ENCODE measurements at regions not wholly inside any gene's neighbourhood (a gene's known extent, or its start where the extent isn't known, plus 50 kb on each side); places are given as distances from the start of the nearest gene placed in this dataset.

DNA sequence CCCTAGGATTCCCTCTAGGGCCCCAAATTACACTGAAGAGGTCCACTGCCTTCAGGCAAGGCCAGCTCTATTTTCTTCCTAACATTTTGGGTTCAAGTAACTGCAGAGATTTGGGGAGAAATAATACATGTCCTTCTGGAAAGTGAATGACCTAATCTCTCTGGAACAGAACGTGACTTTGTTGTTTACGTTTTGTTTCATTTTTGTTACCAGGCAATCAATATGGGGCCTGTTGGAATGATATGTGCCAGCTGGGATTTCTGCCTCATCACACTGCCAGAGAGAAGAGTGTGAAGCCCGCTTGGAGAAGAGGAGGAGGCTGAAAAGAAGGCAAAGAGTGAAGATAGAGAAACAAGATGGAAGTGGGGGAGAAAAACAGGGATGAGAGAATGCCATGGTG, 116.7 kb downstream of the FASLG start:
- peak overlapping the region in 1 of 5 donors; percentile 32 for H3K27ac ChIP-seq
- H3K4me1 ChIP-seq, result no peaks in the 10 kb centered on the region
- no peaks in the 10 kb centered on the region for H3K9me3 ChIP-seq
- peak in 1 of 2 donors; percentile 6 for DNase-seq
- TF ChIP-seq EP300 (IDR thresholded peaks at IDR 0.05), result no peak
- TF ChIP-seq, protein P1, sequence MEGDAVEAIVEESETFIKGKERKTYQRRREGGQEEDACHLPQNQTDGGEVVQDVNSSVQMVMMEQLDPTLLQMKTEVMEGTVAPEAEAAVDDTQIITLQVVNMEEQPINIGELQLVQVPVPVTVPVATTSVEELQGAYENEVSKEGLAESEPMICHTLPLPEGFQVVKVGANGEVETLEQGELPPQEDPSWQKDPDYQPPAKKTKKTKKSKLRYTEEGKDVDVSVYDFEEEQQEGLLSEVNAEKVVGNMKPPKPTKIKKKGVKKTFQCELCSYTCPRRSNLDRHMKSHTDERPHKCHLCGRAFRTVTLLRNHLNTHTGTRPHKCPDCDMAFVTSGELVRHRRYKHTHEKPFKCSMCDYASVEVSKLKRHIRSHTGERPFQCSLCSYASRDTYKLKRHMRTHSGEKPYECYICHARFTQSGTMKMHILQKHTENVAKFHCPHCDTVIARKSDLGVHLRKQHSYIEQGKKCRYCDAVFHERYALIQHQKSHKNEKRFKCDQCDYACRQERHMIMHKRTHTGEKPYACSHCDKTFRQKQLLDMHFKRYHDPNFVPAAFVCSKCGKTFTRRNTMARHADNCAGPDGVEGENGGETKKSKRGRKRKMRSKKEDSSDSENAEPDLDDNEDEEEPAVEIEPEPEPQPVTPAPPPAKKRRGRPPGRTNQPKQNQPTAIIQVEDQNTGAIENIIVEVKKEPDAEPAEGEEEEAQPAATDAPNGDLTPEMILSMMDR (IDR thresholded peaks at IDR 0.05), result no peak
- TF ChIP-seq POLR2AphosphoS5 (IDR thresholded peaks at IDR 0.05), result no peak
- TF ChIP-seq POLR2A (IDR thresholded peaks at IDR 0.05), result no peak
- H3K27me3 ChIP-seq, result no peaks in the 10 kb centered on the region
- intact Hi-C loops (cut with DNase I; ENCODE audit: low total_unique reads), result no loop called here
- no peaks in the 10 kb centered on the region for H3K36me3 ChIP-seq
- WGBS, 5 donors, result 42 to 67% (median 64%) methylated on average over 3 of the region's 3 CpGs
- H3K4me3 ChIP-seq, result no peak overlapping the region

GRCh38 chr1:172776071-172776470, 117.2 kb downstream of the FASLG start:
- WGBS, 5 donors, result 69 to 83% (median 74%) methylated on average over 6 of the region's 6 CpGs
- no peak for TF ChIP-seq POLR2A (IDR thresholded peaks at IDR 0.05)
- TF ChIP-seq, protein P1 (IDR thresholded peaks at IDR 0.05), result no peak
- no peak for TF ChIP-seq EP300 (IDR thresholded peaks at IDR 0.05)
- no peak for TF ChIP-seq POLR2AphosphoS5 (IDR thresholded peaks at IDR 0.05)
- DNase-seq, result no peak
- Histone ChIP-seq H3K9me3 (no peaks in the 10 kb centered on the region), H3K4me3 (no peak overlapping the region), H3K4me1 (no peaks in the 10 kb centered on the region), H3K27ac (peak overlapping the region in 1 of 5 donors; percentile 32), H3K27me3 (no peaks in the 10 kb centered on the region), H3K36me3 (no peaks in the 10 kb centered on the region)
- intact Hi-C loops (cut with DNase I; ENCODE audit: low total_unique reads), result no loop called here

DNA sequence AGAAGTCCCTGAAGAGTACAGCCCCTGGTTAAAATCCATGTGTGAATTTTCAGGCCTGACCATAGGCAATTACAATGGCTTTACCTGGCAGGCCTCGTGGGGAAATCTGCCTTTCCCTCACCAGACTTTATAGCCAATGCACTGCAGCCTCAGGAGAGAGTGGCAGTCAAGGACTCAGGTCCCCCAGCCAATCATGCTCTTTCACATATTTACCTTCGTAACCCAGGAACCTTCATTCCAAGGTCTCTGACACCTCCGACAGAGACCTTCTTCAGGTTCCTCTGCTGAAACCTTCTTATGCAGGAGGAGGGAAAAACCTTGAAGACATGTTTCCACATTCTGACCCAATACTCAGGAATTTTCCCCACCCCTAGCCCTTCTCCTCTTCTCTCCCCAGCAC, 118.9 kb downstream of the FASLG start:
- intact Hi-C loops (cut with DNase I; ENCODE audit: low total_unique reads), result no loop called here
- 69 to 78% (median 73%) methylated on average over 3 of the region's 3 CpGs for WGBS, 5 donors
- H3K4me1 ChIP-seq, result no peaks in the 10 kb centered on the region
- no peaks in the 10 kb centered on the region for H3K27me3 ChIP-seq
- H3K27ac ChIP-seq, result no peak overlapping the region
- no peaks in the 10 kb centered on the region for H3K36me3 ChIP-seq
- peaks cover 0 to 1% (median 0%) of the 10 kb centered on the region in 4 donors for H3K9me3 ChIP-seq
- TF ChIP-seq EP300 (IDR thresholded peaks at IDR 0.05) (no peak), POLR2A (IDR thresholded peaks at IDR 0.05) (no peak)
- TF ChIP-seq, protein P1 (IDR thresholded peaks at IDR 0.05), result no peak
- no peak for DNase-seq
- H3K4me3 ChIP-seq, result no peak overlapping the region

- TF ChIP-seq POLR2A (IDR thresholded peaks at IDR 0.05) (no peak), EP300 (IDR thresholded peaks at IDR 0.05) (no peak), POLR2AphosphoS5 (IDR thresholded peaks at IDR 0.05) (no peak)
- TF ChIP-seq, protein P1 (IDR thresholded peaks at IDR 0.05), result no peak
- Histone ChIP-seq H3K4me1 (no peaks in the 10 kb centered on the region), H3K27ac (no peak overlapping the region), H3K9me3 (peaks cover 0 to 10% (median 2%) of the 10 kb centered on the region in 4 donors), H3K4me3 (no peak overlapping the region), H3K36me3 (no peaks in the 10 kb centered on the region), H3K27me3 (no peaks in the 10 kb centered on the region)
- intact Hi-C loops (cut with DNase I; ENCODE audit: low total_unique reads), result no loop called here
- 63 to 70% (median 67%) methylated on average over 7 of the region's 7 CpGs for WGBS, 5 donors
- DNase-seq, result no peak
Measured at GRCh38 chr1:172778456-172779455, 119.9 kb downstream of the FASLG start.

All from stomach (tissue), 8 donors.